H9 (cell line): ENCODE measurements at regions not wholly inside any gene's neighbourhood (a gene's known extent, or its start where the extent isn't known, plus 50 kb on each side); places are given as distances from the start of the nearest gene placed in this dataset.

Source experiments
- DNase-seq: peaks from one replicate; pipeline ENCODE4 v3.0.0-alpha.2; 2017
- H2AFZ ChIP-seq: one replicate; pipeline ENCODE4 v1.6.1; 2013; ENCODE audit warnings: mild to moderate bottlenecking, low read length, control low read depth, moderate library complexity
- H2AK5ac ChIP-seq: 2 replicates; pipeline ENCODE4 v1.6.1; 2013; ENCODE audit warnings: low read length, control low read depth, mixed read lengths; ENCODE audit not compliant: insufficient read length
- H2BK120ac ChIP-seq: one replicate; pipeline ENCODE4 v1.6.1; 2013; ENCODE audit warnings: low read depth, mild to moderate bottlenecking, low read length, control low read depth, inconsistent platforms; ENCODE audit not compliant: poor library complexity, severe bottlenecking
- H2BK12ac ChIP-seq: 2 replicates; pipeline ENCODE4 v1.6.1; 2013; ENCODE audit warnings: low read length, control low read depth, mixed read lengths, low read depth; ENCODE audit not compliant: insufficient read length
- H2BK15ac ChIP-seq: 2 replicates; pipeline ENCODE4 v1.6.1; 2013; ENCODE audit warnings: low read depth, low read length, control low read depth
- H2BK20ac ChIP-seq: one replicate; pipeline ENCODE4 v1.6.1; 2013; ENCODE audit warnings: low read depth, mild to moderate bottlenecking, low read length, control low read depth, inconsistent platforms; ENCODE audit not compliant: poor library complexity, severe bottlenecking
- H2BK5ac ChIP-seq: 2 replicates; pipeline ENCODE4 v1.6.1; 2013; ENCODE audit warnings: low read length, control low read depth, mixed read lengths; ENCODE audit not compliant: insufficient read length
- H3K14ac ChIP-seq: 2 replicates; pipeline ENCODE4 v1.6.1; 2013; ENCODE audit warnings: low read length, control low read depth; ENCODE audit not compliant: insufficient read depth
- H3K18ac ChIP-seq: 2 replicates; pipeline ENCODE4 v1.6.1; 2013; ENCODE audit warnings: low read depth, mild to moderate bottlenecking, mixed read lengths, low read length, control low read depth; ENCODE audit not compliant: insufficient read length
- H3K23ac ChIP-seq: 2 replicates; pipeline ENCODE4 v1.6.1; 2013; ENCODE audit warnings: low read length, control low read depth, mixed read lengths, low read depth; ENCODE audit not compliant: insufficient read length
- H3K23me2 ChIP-seq: 2 replicates; pipeline ENCODE4 v1.6.1; 2013; ENCODE audit warnings: low read depth, mild to moderate bottlenecking, mixed read lengths, low read length, control low read depth; ENCODE audit not compliant: insufficient read length, poor library complexity, severe bottlenecking
- H3K27ac ChIP-seq: 2 replicates; pipeline ENCODE4 v1.5.1; 2013; ENCODE audit warnings: low read length, control low read depth, mixed read lengths, low read depth; ENCODE audit not compliant: insufficient read length
- H3K27me3 ChIP-seq: 2 replicates; pipeline ENCODE4 v1.6.1; 2013; ENCODE audit warnings: low read length, control low read depth, inconsistent platforms; ENCODE audit not compliant: insufficient read depth
- H3K4ac ChIP-seq: 2 replicates; pipeline ENCODE4 v1.6.1; 2013; ENCODE audit warnings: low read depth, mild to moderate bottlenecking, control low read depth, inconsistent platforms, low read length, moderate library complexity
- H3K4me1 ChIP-seq: 2 replicates; pipeline ENCODE4 v1.6.1; 2013; ENCODE audit warnings: low read length, control low read depth, inconsistent platforms; ENCODE audit not compliant: insufficient read depth
- H3K4me2 ChIP-seq: 2 replicates; pipeline ENCODE4 v1.6.1; 2013; ENCODE audit warnings: low read length, control low read depth, mixed read lengths; ENCODE audit not compliant: insufficient read length, insufficient read depth
- H3K56ac ChIP-seq: 2 replicates; pipeline ENCODE4 v1.6.1; 2013; ENCODE audit warnings: low read depth, mild to moderate bottlenecking, mixed read lengths, low read length, control low read depth; ENCODE audit not compliant: insufficient read length
- H3K79me1 ChIP-seq: 2 replicates; pipeline ENCODE4 v1.6.1; 2013; ENCODE audit warnings: low read depth, mild to moderate bottlenecking, moderate library complexity, low read length, control low read depth, inconsistent platforms; ENCODE audit not compliant: insufficient read depth, poor library complexity, severe bottlenecking
- H3K79me2 ChIP-seq: 2 replicates; pipeline ENCODE4 v1.6.1; 2013; ENCODE audit warnings: low read length, control low read depth, inconsistent platforms; ENCODE audit not compliant: insufficient read depth
- H3K9ac ChIP-seq: 2 replicates; pipeline ENCODE4 v1.6.1; 2013; ENCODE audit warnings: low read length, control low read depth, mixed read lengths; ENCODE audit not compliant: insufficient read length; ENCODE audit errors: extremely low read depth
- H3K9me3 ChIP-seq: one replicate; pipeline ENCODE4 v1.6.1; 2013; ENCODE audit warnings: low read depth, low read length, inconsistent platforms; ENCODE audit not compliant: control insufficient read depth
- H3T11ph ChIP-seq: one replicate; pipeline ENCODE4 v1.6.1; 2013; ENCODE audit warnings: mild to moderate bottlenecking, low read length, control low read depth, inconsistent platforms
- H4K20me1 ChIP-seq: one replicate; pipeline ENCODE4 v1.6.1; 2013; ENCODE audit not compliant: control insufficient read depth, insufficient read length, insufficient read depth
- H4K5ac ChIP-seq: 2 replicates; pipeline ENCODE4 v1.6.1; 2013; ENCODE audit warnings: low read depth, mild to moderate bottlenecking, mixed read lengths, low read length, control low read depth; ENCODE audit not compliant: insufficient read length
- H4K8ac ChIP-seq: replicated peaks from 2 replicates; pipeline ENCODE4 v1.6.1; 2013; ENCODE audit warnings: low read length, control low read depth, mixed read lengths, low read depth; ENCODE audit not compliant: insufficient read length
- H4K91ac ChIP-seq: 2 replicates; pipeline ENCODE4 v1.6.1; 2013; ENCODE audit warnings: low read depth, mild to moderate bottlenecking, moderate library complexity, mixed read lengths, low read length, control low read depth; ENCODE audit not compliant: insufficient read length
- H3K27ac Mint-ChIP-seq, 3 experiments: 2 replicates in 2 of 3; 3 replicates in 1 of 3; pipeline ENCODE4 v1.8.0; 2020 to 2021; ENCODE audit warnings: mixed read lengths in 3 of 3, mild to moderate bottlenecking in 1 of 3, moderate library complexity in 1 of 3
- H3K27me3 Mint-ChIP-seq: 2 replicates; pipeline ENCODE4 v1.8.0; 2021; ENCODE audit warnings: low read depth, mild to moderate bottlenecking, moderate library complexity, mixed read lengths
- H3K36me3 Mint-ChIP-seq, 3 experiments: 2 replicates in 2 of 3; 3 replicates in 1 of 3; pipeline ENCODE4 v1.8.0; 2020 to 2021; ENCODE audit warnings: low read depth in 3 of 3, mixed read lengths in 3 of 3; ENCODE audit not compliant: insufficient read depth in 1 of 3
- H3K4me1 Mint-ChIP-seq, 2 experiments: 2 replicates each; pipeline ENCODE4 v1.8.0; 2020; ENCODE audit warnings: mixed read lengths in 2 of 2
- H3K4me3 Mint-ChIP-seq, 2 experiments: 2 replicates in 1 of 2; 3 replicates in 1 of 2; pipeline ENCODE4 v1.8.0; 2020 to 2021; ENCODE audit warnings: mild to moderate bottlenecking in 2 of 2, mixed read lengths in 2 of 2, moderate library complexity in 1 of 2
- H3K9me3 Mint-ChIP-seq, 2 experiments: 2 replicates in 1 of 2; 3 replicates in 1 of 2; pipeline ENCODE4 v1.8.0; 2020; ENCODE audit warnings: mild to moderate bottlenecking in 2 of 2, mixed read lengths in 2 of 2, moderate library complexity in 1 of 2
- WGBS: extraction: QIAGEN DNeasy Blood & Tissue Kit; methylation state at CpG from one replicate; pipeline ENCODE4 v1.1.7; 2013; ENCODE audit warnings: missing lambda C conversion rate, low lambda C conversion rate, mixed read lengths; ENCODE audit not compliant: insufficient read length; ENCODE audit errors: extremely low coverage; 5-methylcytosine and 5-hydroxymethylcytosine counted together
- TF ChIP-seq, protein P1 (sequence below): fragments of 200-600 bp; sonication (generic); conservative IDR thresholded peaks from 3 replicates; pipeline ENCODE4 v1.8.0; 2021; ENCODE audit warnings: antibody characterized with exemption, mild to moderate bottlenecking

DNA sequence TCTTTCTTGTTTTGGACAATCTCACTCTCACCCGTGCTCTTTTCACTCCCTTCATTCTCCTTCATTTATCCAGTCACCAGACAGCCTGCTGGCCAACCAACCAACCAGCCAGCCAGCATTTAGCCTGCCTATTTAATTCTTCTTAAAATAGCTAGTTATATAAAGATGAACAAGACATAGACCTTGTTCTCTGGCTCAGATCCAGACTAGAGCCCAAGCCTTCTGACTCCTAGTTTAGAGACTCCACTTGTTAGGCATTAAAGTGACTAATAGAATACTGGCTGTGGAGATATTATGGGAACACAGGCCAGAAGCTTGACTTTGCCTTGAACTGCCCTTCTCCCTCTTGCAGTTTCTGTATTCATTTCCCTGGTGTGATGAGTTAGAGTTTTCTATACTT, 215.3 kb upstream of the THRB start:
- H3K23me2 ChIP-seq = no peaks in the 10 kb centered on the region
- H4K5ac ChIP-seq = no peak overlapping the region
- H2BK5ac ChIP-seq = no peak overlapping the region
- no peaks in the 10 kb centered on the region for H3K79me2 ChIP-seq
- no peaks in the 10 kb centered on the region for H3K27me3 ChIP-seq
- H3K9ac ChIP-seq = no peak overlapping the region
- H3K23ac ChIP-seq = no peak overlapping the region
- H3K27me3 Mint-ChIP-seq = peaks cover 1% of the 10 kb centered on the region; the same call in 1 of the 2 replicates
- no peak overlapping the region for H3K4me2 ChIP-seq
- no peak overlapping the region for H3K4me3 Mint-ChIP-seq
- no peak for DNase-seq
- H2BK15ac ChIP-seq = no peak overlapping the region
- no peak overlapping the region for H4K91ac ChIP-seq
- H3K79me1 ChIP-seq = no peaks in the 10 kb centered on the region
- no peak overlapping the region for H3K4ac ChIP-seq
- TF ChIP-seq, protein P1, sequence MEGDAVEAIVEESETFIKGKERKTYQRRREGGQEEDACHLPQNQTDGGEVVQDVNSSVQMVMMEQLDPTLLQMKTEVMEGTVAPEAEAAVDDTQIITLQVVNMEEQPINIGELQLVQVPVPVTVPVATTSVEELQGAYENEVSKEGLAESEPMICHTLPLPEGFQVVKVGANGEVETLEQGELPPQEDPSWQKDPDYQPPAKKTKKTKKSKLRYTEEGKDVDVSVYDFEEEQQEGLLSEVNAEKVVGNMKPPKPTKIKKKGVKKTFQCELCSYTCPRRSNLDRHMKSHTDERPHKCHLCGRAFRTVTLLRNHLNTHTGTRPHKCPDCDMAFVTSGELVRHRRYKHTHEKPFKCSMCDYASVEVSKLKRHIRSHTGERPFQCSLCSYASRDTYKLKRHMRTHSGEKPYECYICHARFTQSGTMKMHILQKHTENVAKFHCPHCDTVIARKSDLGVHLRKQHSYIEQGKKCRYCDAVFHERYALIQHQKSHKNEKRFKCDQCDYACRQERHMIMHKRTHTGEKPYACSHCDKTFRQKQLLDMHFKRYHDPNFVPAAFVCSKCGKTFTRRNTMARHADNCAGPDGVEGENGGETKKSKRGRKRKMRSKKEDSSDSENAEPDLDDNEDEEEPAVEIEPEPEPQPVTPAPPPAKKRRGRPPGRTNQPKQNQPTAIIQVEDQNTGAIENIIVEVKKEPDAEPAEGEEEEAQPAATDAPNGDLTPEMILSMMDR = no peak
- H4K8ac ChIP-seq = no peak overlapping the region
- no peak overlapping the region for H3K27ac Mint-ChIP-seq
- H3T11ph ChIP-seq = no peak overlapping the region
- no peaks in the 10 kb centered on the region for H4K20me1 ChIP-seq
- no peaks in the 10 kb centered on the region for H3K36me3 Mint-ChIP-seq
- no peak overlapping the region for H2AK5ac ChIP-seq
- peaks cover 7 to 13% of the 10 kb centered on the region in 2 experiments for H3K4me1 Mint-ChIP-seq
- H3K9me3 Mint-ChIP-seq = no peaks in the 10 kb centered on the region
- no peaks in the 10 kb centered on the region for H3K4me1 ChIP-seq
- no peak overlapping the region for H3K14ac ChIP-seq
- no peaks in the 10 kb centered on the region for H3K9me3 ChIP-seq
- no peak overlapping the region for H2AFZ ChIP-seq
- no peak overlapping the region for H3K27ac ChIP-seq
- H3K18ac ChIP-seq = no peak overlapping the region
- H2BK12ac ChIP-seq = no peak overlapping the region
- no peak overlapping the region for H2BK20ac ChIP-seq
- H3K56ac ChIP-seq = no peak overlapping the region
- no CpG with 5 or more reads among the region's 1 CpG for WGBS
- H2BK120ac ChIP-seq = no peak overlapping the region
